MM.1S (cell line): ENCODE measurements at regions not wholly inside any gene's neighbourhood (a gene's known extent, or its start where the extent isn't known, plus 50 kb on each side); places are given as distances from the start of the nearest gene placed in this dataset.

ENCODE experiments used
- CTCF ChIP-seq: fragments of 300-600 bp; sonication (generic); IDR thresholded peaks from 2 replicates; pipeline ENCODE4 v1.5.1; 2016; ENCODE audit warnings: antibody characterized with exemption, low read length, mixed read lengths
- EZH2 ChIP-seq: fragments of 300-600 bp; sonication (generic); optimal IDR thresholded peaks from 2 replicates; pipeline ENCODE3; 2017; ENCODE audit warnings: low read depth, mild to moderate bottlenecking, antibody characterized with exemption, low read length, mixed read lengths
- EZH2phosphoT487 ChIP-seq: fragments of 300-600 bp; sonication (generic); IDR thresholded peaks from 2 replicates; pipeline ENCODE4 v1.6.1; 2018; ENCODE audit warnings: antibody characterized with exemption, low read length

- no peak for TF ChIP-seq EZH2
- TF ChIP-seq CTCF, result no peak
- TF ChIP-seq EZH2phosphoT487, result no peak
Measured at GRCh38 chr1:30068787-30069472, 654.5 kb downstream of the MATN1 start.
